ENCODE measurements at regions not wholly inside any gene's neighbourhood (a gene's known extent, or its start where the extent isn't known, plus 50 kb on each side); places are given as distances from the start of the nearest gene placed in this dataset.
"Not testable (repeated sequence)": the region's sequence is repeated elsewhere in the genome, so short reads cannot be mapped to it uniquely, and the experiment has no call there.

GRCh38 chr7:109545686-109546085 lies 976.0 kb downstream of the DNAJB9 start:
- Histone ChIP-seq H3K36me3 (no peaks in the 10 kb centered on the region), H3K4me3 (no peak overlapping the region), H3K9me3 (no peaks in the 10 kb centered on the region), H3K27me3 (no peaks in the 10 kb centered on the region), H3K27ac (no peak overlapping the region), H3K4me1 (no peaks in the 10 kb centered on the region)
- intact Hi-C loops (cut with DNase I; ENCODE audit: low total_unique reads), result no loop called here
- DNase-seq, result no peak
- TF ChIP-seq CTCF (IDR thresholded peaks at IDR 0.05), result no peak

- intact Hi-C loops (cut with DNase I; ENCODE audit: low total_unique reads), result no loop called here
- H3K4me3 ChIP-seq, result no peak overlapping the region
- peaks cover 0 to 3% (median 0%) of the 10 kb centered on the region in 3 donors for H3K9me3 ChIP-seq
- no peaks in the 10 kb centered on the region for H3K4me1 ChIP-seq
- H3K27me3 ChIP-seq, result no peaks in the 10 kb centered on the region
- no peaks in the 10 kb centered on the region for H3K36me3 ChIP-seq
- no peak for TF ChIP-seq CTCF (IDR thresholded peaks at IDR 0.05)
- DNase-seq, result no peak
- no peak overlapping the region for H3K27ac ChIP-seq
Measured at GRCh38 chr7:109549471-109550193, 980.0 kb downstream of the DNAJB9 start.

GRCh38 chr7:109552017-109552416 lies 982.3 kb downstream of the DNAJB9 start:
- DNase-seq, result no peak
- Histone ChIP-seq H3K4me1 (no peaks in the 10 kb centered on the region), H3K36me3 (no peaks in the 10 kb centered on the region), H3K27me3 (no peaks in the 10 kb centered on the region), H3K4me3 (no peak overlapping the region), H3K9me3 (peaks cover 0 to 3% (median 0%) of the 10 kb centered on the region in 3 donors), H3K27ac (no peak overlapping the region)
- no peak for TF ChIP-seq CTCF (IDR thresholded peaks at IDR 0.05)
- intact Hi-C loops (cut with DNase I; ENCODE audit: low total_unique reads), result no loop called here

- Histone ChIP-seq H3K4me3 (no peak overlapping the region), H3K36me3 (no peaks in the 10 kb centered on the region), H3K27ac (no peak overlapping the region), H3K27me3 (no peaks in the 10 kb centered on the region), H3K9me3 (no peaks in the 10 kb centered on the region), H3K4me1 (no peaks in the 10 kb centered on the region)
- intact Hi-C loops (cut with DNase I; ENCODE audit: low total_unique reads), result no loop called here
- no peak for DNase-seq
- TF ChIP-seq CTCF (IDR thresholded peaks at IDR 0.05), result no peak
Measured at GRCh38 chr7:109577265-109577664, 1007.6 kb downstream of the DNAJB9 start.

GRCh38 chr7:109579901-109580300 lies 1010.2 kb downstream of the DNAJB9 start:
- TF ChIP-seq CTCF (IDR thresholded peaks at IDR 0.05), result no peak
- H3K27me3 ChIP-seq, result no peaks in the 10 kb centered on the region
- no peak overlapping the region for H3K27ac ChIP-seq
- no peak for DNase-seq
- no peaks in the 10 kb centered on the region for H3K4me1 ChIP-seq
- no peak overlapping the region for H3K4me3 ChIP-seq
- H3K9me3 ChIP-seq, result no peaks in the 10 kb centered on the region
- intact Hi-C loops (cut with DNase I; ENCODE audit: low total_unique reads), result no loop called here
- no peaks in the 10 kb centered on the region for H3K36me3 ChIP-seq

GRCh38 chr7:109582211-109582610 lies 1012.5 kb downstream of the DNAJB9 start:
- no peak for DNase-seq
- intact Hi-C loops (cut with DNase I; ENCODE audit: low total_unique reads), result no loop called here
- Histone ChIP-seq H3K27me3 (no peaks in the 10 kb centered on the region), H3K27ac (no peak overlapping the region), H3K4me1 (no peaks in the 10 kb centered on the region), H3K4me3 (no peak overlapping the region), H3K9me3 (no peaks in the 10 kb centered on the region), H3K36me3 (no peaks in the 10 kb centered on the region)
- no peak for TF ChIP-seq CTCF (IDR thresholded peaks at IDR 0.05)

GRCh38 chr7:109596948-109597347 lies 1027.3 kb downstream of the DNAJB9 start:
- H3K9me3 ChIP-seq; intact Hi-C loops (cut with DNase I; ENCODE audit: low total_unique reads); H3K36me3 ChIP-seq; H3K4me3 ChIP-seq; H3K27ac ChIP-seq; H3K27me3 ChIP-seq; DNase-seq; H3K4me1 ChIP-seq: not testable (repeated sequence)

Data from tibial artery (tissue), 4 donors.